Thyroid gland (tissue), 4 donors: ENCODE measurements at regions not wholly inside any gene's neighbourhood (a gene's known extent, or its start where the extent isn't known, plus 50 kb on each side); places are given as distances from the start of the nearest gene placed in this dataset.

Experiments
- DNase-seq, 2 donors: peaks; one replicate each; pipeline ENCODE4 v3.0.0-alpha.2; 2019
- H3K27ac ChIP-seq, 3 donors: fragments of 200-600 bp; sonication (generic); 1 replicate in 2 of 3; 2 replicates in 1 of 3; pipeline ENCODE4 v1.5.1; 2016 to 2019; ENCODE audit warnings: mild to moderate bottlenecking in 1 of 3, moderate library complexity in 1 of 3
- H3K27me3 ChIP-seq: fragments of 200-600 bp; sonication (generic); one replicate; pipeline ENCODE4 v1.5.1; 2019
- H3K36me3 ChIP-seq, 2 donors: fragments of 200-600 bp; sonication (generic); one replicate each; pipeline ENCODE4 v1.5.1; 2016 to 2019
- H3K4me1 ChIP-seq, 2 donors: fragments of 200-600 bp; sonication (generic); one replicate each; pipeline ENCODE4 v1.5.1; 2017 to 2019
- H3K4me3 ChIP-seq, 3 donors: fragments of 200-600 bp; sonication (generic); replicated peaks in 1 of 3; 1 replicate in 2 of 3; 2 replicates in 1 of 3; pipeline ENCODE4 v1.5.1; 2016; ENCODE audit warnings: mild to moderate bottlenecking in 1 of 3
- H3K9me3 ChIP-seq: fragments of 200-600 bp; sonication (generic); one replicate; pipeline ENCODE4 v1.5.1; 2017
- CTCF ChIP-seq, 6 experiments: fragments of 200-600 bp in 3 of 6; fragments of 450-650 bp in 3 of 6; sonication (generic) in 3 of 6; IDR thresholded peaks; one replicate each; pipeline ENCODE4 v1.5.1; 2016 to 2019; ENCODE audit warnings: antibody characterized with exemption in 6 of 6, mild to moderate bottlenecking in 2 of 6, inconsistent platforms in 1 of 6, moderate library complexity in 1 of 6
- POLR2A ChIP-seq, 2 donors: fragments of 450-650 bp; IDR thresholded peaks; one replicate each; pipeline ENCODE4 v1.6.1; 2017; ENCODE audit warnings: antibody characterized with exemption in 2 of 2, mild to moderate bottlenecking in 2 of 2, moderate library complexity in 1 of 2
- WGBS, 2 donors: methylation state at CpG; one replicate each; pipeline ENCODE4 v1.1.5; 2017; 5-methylcytosine and 5-hydroxymethylcytosine counted together
- intact Hi-C: fragments of 100-400 bp; cut with DNase I; formaldehyde crosslinking; loops from one replicate; pipeline ENCODE4 v1.15.1; 2023

- no peak overlapping the region for H3K27ac ChIP-seq
- no peaks in the 10 kb centered on the region for H3K36me3 ChIP-seq
- TF ChIP-seq POLR2A (IDR thresholded peaks at IDR 0.05) (no peak), CTCF (IDR thresholded peaks at IDR 0.05) (no peak)
- no peaks in the 10 kb centered on the region for H3K4me1 ChIP-seq
- no peak overlapping the region for H3K4me3 ChIP-seq
- no peaks in the 10 kb centered on the region for H3K27me3 ChIP-seq
- WGBS, 2 donors: 54 to 70% methylated on average over 1 of the region's 1 CpG
- intact Hi-C loops: no loop called here
- H3K9me3 ChIP-seq: no peaks in the 10 kb centered on the region
- no peak for DNase-seq
Observed at GRCh38 chr6:142005021-142005420, 127.7 kb upstream of the GJE1 start.

- TF ChIP-seq POLR2A (IDR thresholded peaks at IDR 0.05) (no peak), CTCF (IDR thresholded peaks at IDR 0.05) (no peak)
- DNase-seq: no peak
- H3K4me1 ChIP-seq: no peaks in the 10 kb centered on the region
- 88% methylated on average over 9 of the region's 9 CpGs for WGBS, 2 donors
- H3K27me3 ChIP-seq: no peaks in the 10 kb centered on the region
- no peak overlapping the region for H3K27ac ChIP-seq
- H3K9me3 ChIP-seq: no peaks in the 10 kb centered on the region
- no peaks in the 10 kb centered on the region for H3K36me3 ChIP-seq
- no peak overlapping the region for H3K4me3 ChIP-seq
- intact Hi-C loops: no loop called here
Observed at GRCh38 chr6:142002825-142003405, 129.8 kb upstream of the GJE1 start.

- Histone ChIP-seq H3K27ac (no peak overlapping the region), H3K4me3 (no peak overlapping the region), H3K9me3 (no peaks in the 10 kb centered on the region), H3K4me1 (no peaks in the 10 kb centered on the region), H3K27me3 (no peaks in the 10 kb centered on the region), H3K36me3 (no peaks in the 10 kb centered on the region)
- intact Hi-C loops: no loop called here
- no peak for DNase-seq
- TF ChIP-seq POLR2A (IDR thresholded peaks at IDR 0.05): no peak
- no peak for TF ChIP-seq CTCF (IDR thresholded peaks at IDR 0.05)
Observed at GRCh38 chr6:141996823-141997222, 135.9 kb upstream of the GJE1 start.

GRCh38 chr6:141992109-141992508 is 140.6 kb upstream of the GJE1 start:
- no peak for DNase-seq
- no peaks in the 10 kb centered on the region for H3K27me3 ChIP-seq
- H3K4me1 ChIP-seq: no peaks in the 10 kb centered on the region
- WGBS, 2 donors: 75 to 78% methylated on average over 2 of the region's 2 CpGs
- intact Hi-C loops: no loop called here
- no peaks in the 10 kb centered on the region for H3K36me3 ChIP-seq
- H3K27ac ChIP-seq: no peak overlapping the region
- TF ChIP-seq POLR2A (IDR thresholded peaks at IDR 0.05) (no peak), CTCF (IDR thresholded peaks at IDR 0.05) (no peak)
- no peak overlapping the region for H3K4me3 ChIP-seq
- no peaks in the 10 kb centered on the region for H3K9me3 ChIP-seq

GRCh38 chr6:141990840-141991239 is 141.9 kb upstream of the GJE1 start:
- Histone ChIP-seq H3K27ac (no peak overlapping the region), H3K9me3 (no peaks in the 10 kb centered on the region), H3K36me3 (no peaks in the 10 kb centered on the region), H3K4me1 (no peaks in the 10 kb centered on the region), H3K27me3 (no peaks in the 10 kb centered on the region), H3K4me3 (no peak overlapping the region)
- intact Hi-C loops: no loop called here
- WGBS, 2 donors: 51 to 53% methylated on average over 1 of the region's 1 CpG
- TF ChIP-seq CTCF (IDR thresholded peaks at IDR 0.05): no peak
- no peak for DNase-seq
